Common myeloid progenitor, CD34-positive (primary cell): ENCODE measurements at regions not wholly inside any gene's neighbourhood (a gene's known extent, or its start where the extent isn't known, plus 50 kb on each side); places are given as distances from the start of the nearest gene placed in this dataset.
A peak's percentile ranks its signal among the peaks of the same experiment; 100 is the strongest.

ENCODE experiments used
- CTCF ChIA-PET: fragments of 350-600 bp; sonication (Branson Sonifier 250); formaldehyde crosslinking; loops from one replicate; lab custom pipeline; 2021; ENCODE audit warnings: antibody characterized with exemption; lab: Charles Lee
- POLR2A ChIA-PET: fragments of 350-600 bp; sonication (Branson Sonifier 250); formaldehyde crosslinking; loops from one replicate; lab custom pipeline; 2021; ENCODE audit warnings: antibody characterized with exemption; lab: Charles Lee
- DNase-seq, 3 donors: peaks; one replicate each; pipeline versions ENCODE4 v3.0.0 to v3.0.0-alpha.2; 2013
- H3K27ac ChIP-seq, 2 experiments: 1 replicate in 1 of 2; 2 replicates in 1 of 2; pipeline ENCODE4 v1.7.0; 2013; ENCODE audit warnings: inconsistent platforms in 2 of 2, low read length in 2 of 2, mild to moderate bottlenecking in 2 of 2, low read depth in 1 of 2, moderate library complexity in 1 of 2; ENCODE audit not compliant: severe bottlenecking in 2 of 2, insufficient read depth in 1 of 2, poor library complexity in 1 of 2
- H3K27me3 ChIP-seq, 5 experiments: replicated peaks in 2 of 5; 1 replicate in 3 of 5; 2 replicates in 2 of 5; pipeline versions ENCODE4 v1.6.1 to v1.7.0; 2013; ENCODE audit warnings: low read length in 4 of 5, mild to moderate bottlenecking in 2 of 5, moderate library complexity in 2 of 5, inconsistent platforms in 1 of 5; ENCODE audit not compliant: insufficient read depth in 5 of 5, control insufficient read depth in 4 of 5
- H3K36me3 ChIP-seq, 4 experiments: 1 replicate in 2 of 4; 2 replicates in 2 of 4; pipeline versions ENCODE4 v1.6.1 to v1.7.0; 2013; ENCODE audit warnings: low read length in 3 of 4, control low read depth in 1 of 4, mild to moderate bottlenecking in 1 of 4; ENCODE audit not compliant: control insufficient read depth in 4 of 4, insufficient read depth in 4 of 4
- H3K4me1 ChIP-seq, 4 experiments: 1 replicate in 3 of 4; 2 replicates in 1 of 4; pipeline versions ENCODE4 v1.6.1 to v1.7.1; 2013; ENCODE audit warnings: low read length in 3 of 4, mild to moderate bottlenecking in 3 of 4, control low read depth in 1 of 4, inconsistent platforms in 1 of 4, moderate library complexity in 1 of 4; ENCODE audit not compliant: control insufficient read depth in 4 of 4, insufficient read depth in 4 of 4; ENCODE audit errors: control extremely low read depth in 1 of 4
- H3K4me3 ChIP-seq, 7 experiments: 1 replicate in 4 of 7; 2 replicates in 3 of 7; pipeline versions ENCODE4 v1.5.1 to v1.7.0; 2013; ENCODE audit warnings: mild to moderate bottlenecking in 7 of 7, low read length in 6 of 7, moderate library complexity in 6 of 7, inconsistent platforms in 2 of 7, low read depth in 2 of 7, control low read depth in 1 of 7; ENCODE audit not compliant: insufficient read depth in 4 of 7, control insufficient read depth in 1 of 7; ENCODE audit errors: extremely low read depth in 1 of 7
- H3K9me3 ChIP-seq, 5 experiments: 1 replicate in 4 of 5; 2 replicates in 1 of 5; pipeline versions ENCODE4 v1.6.1 to v1.7.1; 2013; ENCODE audit warnings: low read length in 4 of 5, mild to moderate bottlenecking in 2 of 5, inconsistent platforms in 1 of 5, low read depth in 1 of 5, moderate library complexity in 1 of 5; ENCODE audit not compliant: control insufficient read depth in 4 of 5, insufficient read depth in 2 of 5; ENCODE audit errors: control extremely low read depth in 1 of 5
- WGBS: methylation state at CpG from one replicate; pipeline ENCODE4 v1.1.5; 2013; ENCODE audit not compliant: insufficient coverage; 5-methylcytosine and 5-hydroxymethylcytosine counted together

DNA sequence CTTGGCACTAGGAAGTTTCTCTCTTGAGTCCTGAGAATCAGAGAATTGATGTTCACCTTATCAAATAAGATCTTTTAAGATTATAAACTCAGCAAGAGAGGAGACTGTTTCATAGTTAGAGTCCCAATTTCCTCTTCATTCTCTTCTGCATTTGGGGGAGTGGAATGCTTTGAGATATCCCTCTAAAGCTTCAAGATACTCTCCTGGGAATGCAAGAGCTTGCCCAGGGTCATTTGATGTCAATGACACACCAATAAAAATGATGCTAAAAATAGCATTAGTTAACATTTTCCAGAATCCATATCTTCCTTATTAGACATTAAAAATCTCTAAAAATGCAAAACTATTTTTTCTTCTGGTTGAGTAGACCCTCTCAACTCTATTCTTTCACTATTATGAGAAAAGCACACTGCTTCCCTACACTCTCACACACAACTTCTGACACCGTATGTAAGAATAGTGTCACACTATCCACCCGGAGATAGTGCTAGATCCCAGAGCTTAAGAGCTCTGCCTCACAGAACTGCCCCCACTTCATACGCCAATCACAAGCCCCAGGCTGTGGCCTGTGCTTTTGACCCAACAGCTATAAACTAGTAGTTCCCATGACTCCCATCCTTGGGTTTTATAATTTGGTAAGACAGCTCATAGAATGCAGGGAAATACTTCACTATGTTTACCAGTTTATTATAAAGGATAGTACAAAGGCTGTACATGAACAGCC, 399.9 kb upstream of the RUNX1 start:
- CTCF ChIA-PET, result interaction anchor here (1.2 to 1.5 kb wide), 2 partner anchors 10 to 12 kb away, joined by 3 to 6 read pairs; no protein-coding TSS in a partner anchor
- Histone ChIP-seq H3K9me3 (peaks cover 0 to 9% (median 4%) of the 10 kb centered on the region in 5 experiments), H3K36me3 (no peaks in the 10 kb centered on the region), H3K27me3 (no peaks in the 10 kb centered on the region), H3K4me1 (no peaks in the 10 kb centered on the region), H3K4me3 (no peak overlapping the region), H3K27ac (no peak overlapping the region)
- POLR2A ChIA-PET, result no interaction called here
- no peak for DNase-seq
- WGBS, result 96% methylated on average over 3 of the region's 3 CpGs

GRCh38 chr21:35444391-35444790, 395.3 kb upstream of the RUNX1 start:
- CTCF ChIA-PET, result no interaction called here
- WGBS, result 100% methylated on average over 1 of the region's 1 CpG
- Histone ChIP-seq H3K4me3 (no peak overlapping the region), H3K4me1 (no peaks in the 10 kb centered on the region), H3K36me3 (no peaks in the 10 kb centered on the region), H3K27ac (no peak overlapping the region), H3K27me3 (no peaks in the 10 kb centered on the region), H3K9me3 (no peaks in the 10 kb centered on the region)
- POLR2A ChIA-PET, result no interaction called here
- no peak for DNase-seq

DNA sequence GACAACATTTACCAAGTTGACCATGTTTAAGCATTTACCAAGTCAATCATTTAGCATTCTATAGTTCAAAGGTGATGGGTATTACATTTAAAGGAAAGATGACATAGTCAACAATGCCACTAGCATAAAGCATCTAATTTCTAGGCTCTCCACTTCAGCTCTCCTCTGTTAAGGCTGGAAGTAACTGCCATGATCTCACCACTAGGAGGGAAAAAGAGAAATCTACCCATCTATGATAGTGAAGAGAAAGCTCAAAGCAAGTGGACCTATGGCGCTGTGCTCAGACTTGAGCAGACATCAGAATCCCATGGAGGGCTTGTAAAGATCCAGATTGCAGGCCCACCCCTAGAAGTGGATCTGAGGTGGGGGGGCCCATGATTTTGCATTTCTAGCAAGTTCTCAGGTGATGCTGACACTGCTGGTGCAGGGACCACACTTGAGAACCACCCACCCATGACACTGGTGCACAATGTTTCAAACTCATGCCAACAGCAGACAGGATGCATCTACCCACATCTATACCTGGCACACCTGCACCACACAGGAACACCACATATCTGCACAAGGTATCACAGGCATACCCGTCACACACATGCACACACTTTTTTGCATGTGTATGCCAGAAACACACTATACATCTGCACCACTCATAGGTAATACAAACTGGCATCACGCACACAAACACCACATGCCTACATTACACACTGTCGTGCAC, 392.9 kb upstream of the RUNX1 start:
- POLR2A ChIA-PET, result no interaction called here
- H3K9me3 ChIP-seq, result no peaks in the 10 kb centered on the region
- CTCF ChIA-PET, result interaction anchor here (0.9 kb wide), 1 partner anchor 15 kb away, joined by 3 read pairs; no protein-coding TSS in a partner anchor
- peaks cover 0 to 9% (median 6%) of the 10 kb centered on the region in 4 experiments for H3K4me1 ChIP-seq
- no peak overlapping the region for H3K4me3 ChIP-seq
- H3K36me3 ChIP-seq, result no peaks in the 10 kb centered on the region
- H3K27me3 ChIP-seq, result no peaks in the 10 kb centered on the region
- 97% methylated on average over 4 of the region's 4 CpGs for WGBS
- no peak overlapping the region for H3K27ac ChIP-seq
- no peak for DNase-seq

GRCh38 chr21:35438643-35439404, 389.7 kb upstream of the RUNX1 start:
- 55% methylated on average over 4 of the region's 6 CpGs for WGBS
- Histone ChIP-seq H3K27me3 (no peaks in the 10 kb centered on the region), H3K36me3 (no peaks in the 10 kb centered on the region), H3K9me3 (peaks cover 0 to 13% (median 8%) of the 10 kb centered on the region in 5 experiments), H3K4me3 (peak overlapping the region in 2 of 7 experiments; percentile 13 to 28), H3K27ac (no peak overlapping the region), H3K4me1 (peaks cover 0 to 9% (median 6%) of the 10 kb centered on the region in 4 experiments)
- CTCF ChIA-PET, result interaction anchor here (0.9 to 2.1 kb wide), 5 partner anchors 11 to 82 kb away, joined by 3 to 6 read pairs (median 3); no protein-coding TSS in a partner anchor
- DNase-seq, result peak in 2 of 3 donors; percentile 35 to 55
- POLR2A ChIA-PET, result no interaction called here

- POLR2A ChIA-PET, result no interaction called here
Observed at GRCh38 chr21:35437941-35438340, 388.8 kb upstream of the RUNX1 start.

GRCh38 chr21:35436899-35437298, 387.8 kb upstream of the RUNX1 start:
- Histone ChIP-seq H3K4me1 (peaks cover 0 to 9% (median 6%) of the 10 kb centered on the region in 4 experiments), H3K27ac (no peak overlapping the region), H3K36me3 (no peaks in the 10 kb centered on the region), H3K27me3 (no peaks in the 10 kb centered on the region), H3K4me3 (no peak overlapping the region), H3K9me3 (peaks cover 4 to 31% (median 18%) of the 10 kb centered on the region in 5 experiments)
- POLR2A ChIA-PET, result interaction anchor here (0.6 kb wide), 1 partner anchor 11 kb away, joined by 4 read pairs; no protein-coding TSS in a partner anchor
- WGBS, result no CpG with 5 or more reads among the region's 1 CpG
- DNase-seq, result peak in 1 of 3 donors; percentile 13
- CTCF ChIA-PET, result interaction anchor here (0.9 kb wide), 1 partner anchor 12 kb away, joined by 3 read pairs; no protein-coding TSS in a partner anchor

More at GRCh38 chr21:35437941-35438340, 388.8 kb upstream of the RUNX1 start:
- H3K27me3 ChIP-seq, result no peaks in the 10 kb centered on the region
- peaks cover 0 to 9% (median 6%) of the 10 kb centered on the region in 4 experiments for H3K4me1 ChIP-seq
- peaks cover 4 to 20% (median 15%) of the 10 kb centered on the region in 5 experiments for H3K9me3 ChIP-seq
- no peak for DNase-seq
- no peak overlapping the region for H3K27ac ChIP-seq
- no peak overlapping the region for H3K4me3 ChIP-seq
- CTCF ChIA-PET, result interaction anchor here (0.6 to 0.9 kb wide), 2 partner anchors 36 to 387 kb away, joined by 3 read pairs; no protein-coding TSS in a partner anchor
- H3K36me3 ChIP-seq, result no peaks in the 10 kb centered on the region
